ENCODE measurements at regions not wholly inside any gene's neighbourhood (a gene's known extent, or its start where the extent isn't known, plus 50 kb on each side); places are given as distances from the start of the nearest gene placed in this dataset.

DNA sequence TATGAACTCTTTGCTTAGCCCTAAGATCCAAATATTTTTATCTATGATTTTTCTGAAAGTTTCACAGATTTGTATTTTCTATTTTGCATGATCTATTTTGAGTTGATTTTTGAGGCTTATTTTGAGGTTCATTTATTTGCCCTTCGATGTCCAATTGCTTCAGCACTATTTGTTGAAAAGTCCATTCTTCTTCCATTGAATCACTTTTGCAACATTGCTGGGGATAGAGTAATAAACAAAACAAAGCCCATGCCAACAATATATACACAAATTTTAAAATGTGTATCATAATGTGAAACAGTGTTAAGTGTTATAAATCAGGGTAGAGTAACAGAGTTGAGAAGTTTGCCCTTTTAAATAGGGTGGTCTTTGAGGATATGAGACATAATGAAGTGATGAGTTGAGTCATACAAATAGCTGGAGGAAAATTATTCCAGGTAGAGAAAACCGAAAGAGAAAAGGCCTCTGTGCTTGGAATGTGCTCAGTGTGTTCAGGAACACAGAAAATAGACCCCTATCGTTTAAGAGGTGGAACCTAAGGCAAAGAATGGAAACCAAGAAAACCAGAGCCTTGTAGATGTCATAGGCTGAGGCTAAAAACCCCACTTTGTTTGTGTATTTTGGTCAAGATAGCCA, 172.7 kb upstream of the NR5A2 start:
- TF ChIP-seq, protein P1, sequence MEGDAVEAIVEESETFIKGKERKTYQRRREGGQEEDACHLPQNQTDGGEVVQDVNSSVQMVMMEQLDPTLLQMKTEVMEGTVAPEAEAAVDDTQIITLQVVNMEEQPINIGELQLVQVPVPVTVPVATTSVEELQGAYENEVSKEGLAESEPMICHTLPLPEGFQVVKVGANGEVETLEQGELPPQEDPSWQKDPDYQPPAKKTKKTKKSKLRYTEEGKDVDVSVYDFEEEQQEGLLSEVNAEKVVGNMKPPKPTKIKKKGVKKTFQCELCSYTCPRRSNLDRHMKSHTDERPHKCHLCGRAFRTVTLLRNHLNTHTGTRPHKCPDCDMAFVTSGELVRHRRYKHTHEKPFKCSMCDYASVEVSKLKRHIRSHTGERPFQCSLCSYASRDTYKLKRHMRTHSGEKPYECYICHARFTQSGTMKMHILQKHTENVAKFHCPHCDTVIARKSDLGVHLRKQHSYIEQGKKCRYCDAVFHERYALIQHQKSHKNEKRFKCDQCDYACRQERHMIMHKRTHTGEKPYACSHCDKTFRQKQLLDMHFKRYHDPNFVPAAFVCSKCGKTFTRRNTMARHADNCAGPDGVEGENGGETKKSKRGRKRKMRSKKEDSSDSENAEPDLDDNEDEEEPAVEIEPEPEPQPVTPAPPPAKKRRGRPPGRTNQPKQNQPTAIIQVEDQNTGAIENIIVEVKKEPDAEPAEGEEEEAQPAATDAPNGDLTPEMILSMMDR (conservative IDR thresholded peaks at IDR 0.05; ENCODE audit: control insufficient read depth, insufficient read depth, low read depth, low read length): no peak
- H3K4me3 ChIP-seq (ENCODE audit: control insufficient read depth, low read depth, low read length): no peak overlapping the region
- no peak for DNase-seq (ENCODE audit: low read depth)

DNA sequence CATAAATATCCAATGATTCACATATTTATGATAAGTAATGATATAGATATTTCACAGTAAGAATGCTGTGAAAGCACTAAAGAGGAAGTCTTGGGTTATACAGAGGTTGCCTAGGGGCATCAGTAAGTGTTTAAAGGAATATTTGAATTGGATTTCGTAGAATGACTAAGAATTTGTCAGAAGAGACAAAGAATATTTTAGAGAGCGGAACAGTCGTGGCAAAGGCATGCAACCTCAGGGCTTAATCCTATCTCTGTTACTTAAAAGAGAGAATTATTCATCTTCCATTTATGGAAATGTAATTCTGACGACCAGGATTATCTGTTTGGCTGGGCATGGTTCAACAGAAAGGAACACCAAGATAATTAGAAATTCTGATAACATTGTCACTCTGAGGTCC, 171.9 kb upstream of the NR5A2 start:
- TF ChIP-seq, protein P1 (conservative IDR thresholded peaks at IDR 0.05; ENCODE audit: control insufficient read depth, insufficient read depth, low read depth, low read length): no peak
- no peak overlapping the region for H3K4me3 ChIP-seq (ENCODE audit: control insufficient read depth, low read depth, low read length)
- peak; percentile 52 for DNase-seq (ENCODE audit: low read depth)

GRCh38 chr1:199856216-199856780, 171.2 kb upstream of the NR5A2 start:
- DNase-seq (ENCODE audit: low read depth): no peak
- H3K4me3 ChIP-seq (ENCODE audit: control insufficient read depth, low read depth, low read length): no peak overlapping the region
- TF ChIP-seq, protein P1 (conservative IDR thresholded peaks at IDR 0.05; ENCODE audit: control insufficient read depth, insufficient read depth, low read depth, low read length): no peak

DNA sequence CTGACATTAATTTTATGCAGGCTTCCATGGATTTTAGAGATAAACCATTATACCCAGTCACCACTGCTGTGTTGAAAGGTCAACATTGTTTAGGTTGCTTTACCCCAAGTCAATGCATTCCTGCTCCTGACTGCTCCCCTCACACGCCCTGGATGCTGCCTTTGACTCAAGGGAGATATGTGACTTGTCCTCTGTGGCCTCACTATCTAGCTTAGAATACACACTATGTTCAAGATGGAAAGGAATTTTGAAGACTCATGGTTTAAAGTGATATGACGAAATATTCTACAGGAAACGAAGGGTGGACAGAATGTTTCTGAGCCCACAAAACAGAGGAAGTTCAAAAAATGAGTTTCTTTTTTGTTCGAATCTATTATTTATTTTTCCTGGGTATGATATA, 170.4 kb upstream of the NR5A2 start:
- TF ChIP-seq, protein P1 (conservative IDR thresholded peaks at IDR 0.05; ENCODE audit: control insufficient read depth, insufficient read depth, low read depth, low read length): no peak
- H3K4me3 ChIP-seq (ENCODE audit: control insufficient read depth, low read depth, low read length): no peak overlapping the region
- DNase-seq (ENCODE audit: low read depth): peak; percentile 17

- DNase-seq (ENCODE audit: low read depth): no peak
- H3K4me3 ChIP-seq (ENCODE audit: control insufficient read depth, low read depth, low read length): no peak overlapping the region
- TF ChIP-seq, protein P1 (conservative IDR thresholded peaks at IDR 0.05; ENCODE audit: control insufficient read depth, insufficient read depth, low read depth, low read length): no peak
These were observed 170.0 kb upstream of the NR5A2 start for GRCh38 chr1:199857516-199857915.

DNA sequence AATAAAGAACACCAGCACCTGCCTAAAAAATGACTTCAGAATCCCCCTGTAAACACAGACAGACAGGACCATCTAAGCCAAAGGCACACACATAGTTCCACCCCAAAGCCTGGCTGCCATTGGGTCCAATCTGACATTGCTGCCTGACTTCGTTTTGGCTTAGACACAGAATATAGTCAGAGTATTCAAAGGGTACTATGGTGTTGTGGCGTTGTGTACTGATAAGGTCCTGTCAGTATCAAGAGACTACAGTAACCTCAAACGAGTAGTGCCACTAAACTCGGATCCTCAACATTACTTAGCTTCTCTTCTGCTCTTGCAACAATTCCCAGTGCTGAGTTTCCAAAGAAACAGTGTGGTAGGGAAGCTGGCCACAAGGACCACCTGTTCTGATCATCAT, 169.3 kb upstream of the NR5A2 start:
- no peak for DNase-seq (ENCODE audit: low read depth)
- TF ChIP-seq, protein P1 (conservative IDR thresholded peaks at IDR 0.05; ENCODE audit: control insufficient read depth, insufficient read depth, low read depth, low read length): no peak
- H3K4me3 ChIP-seq (ENCODE audit: control insufficient read depth, low read depth, low read length): no peak overlapping the region

Data from fibroblast of mammary gland (primary cell).